ENCODE measurements at regions not wholly inside any gene's neighbourhood (a gene's known extent, or its start where the extent isn't known, plus 50 kb on each side); places are given as distances from the start of the nearest gene placed in this dataset.

GRCh38 chr4:189822326-189822725 is 118.3 kb upstream of the FRG1 start:
- no peak for TF ChIP-seq CTCF (conservative IDR thresholded peaks at IDR 0.05; ENCODE audit: control insufficient read depth, insufficient read depth, low read depth, low read length)
- no peak for DNase-seq (ENCODE audit: low read depth)
- H3K4me3 ChIP-seq (ENCODE audit: control insufficient read depth, low read depth, low read length), result no peak overlapping the region

GRCh38 chr4:189823591-189823990 is 117.1 kb upstream of the FRG1 start:
- no peak overlapping the region for H3K4me3 ChIP-seq (ENCODE audit: control insufficient read depth, low read depth, low read length)
- no peak for TF ChIP-seq CTCF (conservative IDR thresholded peaks at IDR 0.05; ENCODE audit: control insufficient read depth, insufficient read depth, low read depth, low read length)
- DNase-seq (ENCODE audit: low read depth), result no peak

DNA sequence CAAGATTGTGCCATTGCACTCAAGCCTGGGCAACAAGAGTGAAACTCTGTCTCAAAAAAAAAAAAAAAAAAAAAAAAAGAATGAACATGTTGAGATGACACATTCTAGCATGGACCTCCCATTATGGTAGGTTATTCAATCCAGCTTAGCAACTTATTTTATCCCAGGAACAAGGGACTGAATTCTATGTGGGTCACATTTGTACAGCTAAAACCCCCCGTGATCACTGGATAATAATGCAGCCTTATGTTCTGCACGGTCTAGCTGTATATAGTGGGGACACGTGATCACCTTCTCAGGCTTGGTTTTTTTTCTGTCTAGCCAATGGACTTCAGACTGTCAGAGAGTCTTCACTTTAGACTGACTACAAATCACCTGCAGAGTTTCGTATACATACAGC is 115.2 kb upstream of the FRG1 start:
- H3K4me3 ChIP-seq (ENCODE audit: control insufficient read depth, low read depth, low read length), result no peak overlapping the region
- TF ChIP-seq CTCF (conservative IDR thresholded peaks at IDR 0.05; ENCODE audit: control insufficient read depth, insufficient read depth, low read depth, low read length), result no peak
- DNase-seq (ENCODE audit: low read depth), result no peak

DNA sequence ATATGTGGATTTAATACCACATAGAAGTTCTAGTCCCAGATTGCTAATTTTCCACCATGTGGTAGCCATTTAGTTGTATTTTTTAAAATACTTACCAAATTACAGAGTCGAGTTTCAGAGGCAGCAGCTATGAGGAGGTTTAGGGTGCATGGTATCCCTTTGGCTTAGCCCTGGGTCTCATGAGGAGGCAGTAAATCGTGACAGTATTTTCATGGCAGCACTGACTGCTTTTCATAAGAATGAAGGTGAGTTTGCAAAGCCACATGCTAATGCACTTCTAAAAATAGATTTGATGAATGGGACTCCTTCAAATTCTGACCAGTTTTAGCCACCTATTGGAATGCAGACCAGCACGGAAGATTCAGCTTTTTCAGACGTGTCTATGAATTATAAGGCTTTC is 114.0 kb upstream of the FRG1 start:
- no peak for TF ChIP-seq CTCF (conservative IDR thresholded peaks at IDR 0.05; ENCODE audit: control insufficient read depth, insufficient read depth, low read depth, low read length)
- DNase-seq (ENCODE audit: low read depth), result no peak
- H3K4me3 ChIP-seq (ENCODE audit: control insufficient read depth, low read depth, low read length), result no peak overlapping the region

GRCh38 chr4:189828081-189828697 is 112.5 kb upstream of the FRG1 start:
- no peak for DNase-seq (ENCODE audit: low read depth)
- H3K4me3 ChIP-seq (ENCODE audit: control insufficient read depth, low read depth, low read length), result no peak overlapping the region
- no peak for TF ChIP-seq CTCF (conservative IDR thresholded peaks at IDR 0.05; ENCODE audit: control insufficient read depth, insufficient read depth, low read depth, low read length)

GRCh38 chr4:189832528-189832927 is 108.1 kb upstream of the FRG1 start:
- no peak overlapping the region for H3K4me3 ChIP-seq (ENCODE audit: control insufficient read depth, low read depth, low read length)
- no peak for DNase-seq (ENCODE audit: low read depth)
- no peak for TF ChIP-seq CTCF (conservative IDR thresholded peaks at IDR 0.05; ENCODE audit: control insufficient read depth, insufficient read depth, low read depth, low read length)

DNA sequence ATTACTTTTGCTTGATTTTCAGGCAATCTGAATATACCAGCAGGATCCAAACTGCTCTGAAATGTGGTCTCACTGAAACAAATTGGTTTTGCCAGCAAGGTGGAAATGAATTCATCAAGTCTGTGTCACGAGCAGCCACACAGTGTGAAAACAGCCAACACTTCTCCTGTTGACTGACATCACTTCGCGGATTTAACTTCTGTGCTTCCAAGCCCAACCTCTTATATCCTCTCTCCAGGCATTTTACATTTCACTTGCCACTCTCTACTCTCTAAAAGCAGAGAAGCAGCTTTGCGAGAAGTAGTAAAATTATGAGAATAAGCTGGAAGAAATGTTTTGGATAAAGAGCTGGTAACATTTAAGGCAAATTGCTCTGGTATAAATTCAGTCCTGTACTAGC is 106.1 kb upstream of the FRG1 start:
- no peak overlapping the region for H3K4me3 ChIP-seq (ENCODE audit: control insufficient read depth, low read depth, low read length)
- TF ChIP-seq CTCF (conservative IDR thresholded peaks at IDR 0.05; ENCODE audit: control insufficient read depth, insufficient read depth, low read depth, low read length), result no peak
- DNase-seq (ENCODE audit: low read depth), result no peak
